Astrocyte (in vitro differentiated cells and primary cell): ENCODE measurements at regions not wholly inside any gene's neighbourhood (a gene's known extent, or its start where the extent isn't known, plus 50 kb on each side); places are given as distances from the start of the nearest gene placed in this dataset.

Experiments
- CTCF ChIP-seq: IDR thresholded peaks from 2 replicates; pipeline ENCODE4 v1.5.1; 2011; ENCODE audit warnings: low read depth, mild to moderate bottlenecking, inconsistent platforms, low read length, moderate library complexity; ENCODE audit not compliant: insufficient read depth
- EZH2 ChIP-seq: IDR thresholded peaks from 2 replicates; pipeline ENCODE4 v1.6.1; 2012; ENCODE audit warnings: mild to moderate bottlenecking, low read length, inconsistent platforms; ENCODE audit not compliant: insufficient read depth

GRCh38 chr4:133081246-133081645 is 67.8 kb upstream of the PCDH10 start:
- TF ChIP-seq EZH2 (no peak), CTCF (no peak)
